Ammon's horn (tissue), 1 donor: ENCODE measurements at regions not wholly inside any gene's neighbourhood (a gene's known extent, or its start where the extent isn't known, plus 50 kb on each side); places are given as distances from the start of the nearest gene placed in this dataset.
"Not testable (repeated sequence)": the region's sequence is repeated elsewhere in the genome, so short reads cannot be mapped to it uniquely, and the experiment has no call there.

Experiments
- DNase-seq: peaks from one replicate; pipeline ENCODE4 v3.0.0-alpha.2; 2016; ENCODE audit warnings: low spot score

GRCh38 chr12:123061441-123062205 lies 81.1 kb downstream of the ARL6IP4 start:
- no peak for DNase-seq

- no peak for DNase-seq
Observed at GRCh38 chr12:123059500-123059899, 79.0 kb downstream of the ARL6IP4 start.

DNA sequence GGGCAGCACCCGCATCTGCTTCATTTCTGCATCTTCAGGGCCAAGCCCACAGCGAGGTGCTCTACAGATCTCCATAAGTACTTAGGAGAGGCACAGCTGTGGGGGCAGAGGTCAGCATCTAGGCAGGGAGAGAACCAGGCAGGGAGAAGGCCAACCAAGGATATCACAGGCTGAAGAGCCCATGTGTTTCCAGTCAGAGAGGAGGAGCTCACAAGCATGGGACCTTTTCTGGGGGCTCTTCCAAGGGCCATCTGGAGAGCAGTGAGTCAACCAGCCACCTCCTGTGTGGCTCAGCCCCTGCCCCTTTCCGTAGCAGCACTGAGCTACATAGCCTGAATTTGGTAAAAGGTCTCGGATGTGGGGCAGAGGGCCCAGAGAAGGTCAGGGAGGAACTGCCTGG lies 78.5 kb downstream of the ARL6IP4 start:
- DNase-seq: no peak

- no peak for DNase-seq
Observed at GRCh38 chr12:123058481-123058880, 78.0 kb downstream of the ARL6IP4 start.

- no peak for DNase-seq
Observed at GRCh38 chr12:123057513-123058265, 77.2 kb downstream of the ARL6IP4 start.

- DNase-seq: no peak
Observed at GRCh38 chr12:123056709-123057108, 76.2 kb downstream of the ARL6IP4 start.

DNA sequence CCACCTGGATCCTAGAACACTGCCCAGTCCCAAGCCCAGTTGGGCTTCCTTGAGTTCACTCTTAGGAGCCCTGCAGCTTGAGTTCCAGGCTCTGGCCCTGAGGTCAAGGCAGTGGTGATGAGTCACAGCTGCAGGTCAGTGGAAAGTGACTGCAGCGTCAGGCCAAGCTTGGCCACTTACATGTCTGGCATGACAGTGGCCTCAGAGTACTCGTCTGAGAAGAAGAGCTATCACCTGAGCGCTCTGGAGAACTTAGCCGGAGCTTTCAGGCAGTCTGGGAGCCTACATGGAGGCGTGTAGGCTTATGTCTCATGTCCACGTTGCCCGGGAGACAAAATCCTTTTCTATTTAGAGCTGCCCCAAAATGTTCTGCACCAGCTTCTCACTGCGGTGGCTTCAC lies 75.6 kb downstream of the ARL6IP4 start:
- DNase-seq: no peak

GRCh38 chr12:123055281-123055766 lies 74.8 kb downstream of the ARL6IP4 start:
- peak; percentile 73 for DNase-seq

DNA sequence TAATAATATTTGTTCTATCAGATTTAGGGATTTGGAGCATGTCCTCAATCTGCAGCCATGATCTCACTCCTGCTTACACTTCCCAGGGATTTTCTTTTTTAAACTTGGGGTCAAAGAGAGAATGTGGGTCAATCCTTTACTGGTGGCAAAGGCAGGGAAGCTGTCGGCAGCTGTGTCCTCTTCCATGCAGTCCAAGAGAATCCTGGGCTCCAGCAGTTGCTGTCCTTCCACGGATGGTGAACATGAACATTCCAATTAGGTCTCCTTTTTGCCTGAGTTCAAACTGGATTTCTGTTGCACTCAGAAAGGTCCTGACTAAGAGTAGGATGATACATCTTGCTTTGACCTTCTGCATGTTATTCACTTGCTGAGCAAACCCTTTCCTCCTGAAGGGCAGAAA lies 73.9 kb downstream of the ARL6IP4 start:
- no peak for DNase-seq

DNA sequence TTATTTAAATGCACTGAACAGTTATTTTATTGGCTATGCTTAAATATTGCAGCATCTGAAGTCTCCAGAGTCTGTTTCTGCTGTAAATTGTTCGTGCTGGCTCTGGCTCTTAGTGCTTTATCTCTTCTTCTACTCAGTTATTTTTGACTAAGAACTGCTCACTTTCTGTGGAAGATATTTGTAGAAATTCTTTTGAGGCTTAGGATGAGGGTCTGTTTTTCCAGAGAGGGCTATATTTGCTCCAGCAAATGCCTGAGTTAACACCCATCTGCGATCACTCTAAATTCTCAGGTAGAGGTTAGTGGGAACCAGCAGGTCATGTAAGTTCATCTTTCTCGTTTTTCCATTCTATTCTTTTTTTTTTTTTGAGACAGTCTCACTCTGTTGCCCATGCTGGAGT lies 71.1 kb downstream of the ARL6IP4 start:
- DNase-seq: no peak

- DNase-seq: no peak
Observed at GRCh38 chr12:123050913-123051312, 70.4 kb downstream of the ARL6IP4 start.

- no peak for DNase-seq
Observed at GRCh38 chr12:123050331-123050831, 69.9 kb downstream of the ARL6IP4 start.

GRCh38 chr12:123049398-123050240 lies 69.1 kb downstream of the ARL6IP4 start:
- no peak for DNase-seq

- DNase-seq: not testable (repeated sequence)
Observed at GRCh38 chr12:123047892-123048291, 67.4 kb downstream of the ARL6IP4 start.

DNA sequence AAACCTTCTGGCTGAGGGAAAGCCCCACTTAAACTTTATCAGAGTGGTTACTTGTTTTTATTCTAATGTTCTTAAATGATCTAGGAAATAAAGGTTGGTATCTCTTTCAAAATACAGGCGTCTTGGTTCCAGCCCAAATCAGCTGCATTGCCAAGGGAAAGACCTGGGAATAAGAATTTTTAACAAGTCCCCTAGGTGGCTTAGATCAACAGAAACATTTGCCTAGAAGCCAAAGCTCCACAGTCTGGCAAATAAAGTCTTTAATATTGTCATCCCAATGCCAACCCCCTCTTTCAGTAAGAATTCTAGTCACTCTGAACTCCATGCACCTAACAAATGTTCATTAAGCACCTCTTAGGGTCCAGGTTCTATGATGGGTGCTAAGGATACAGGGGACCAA lies 66.8 kb downstream of the ARL6IP4 start:
- no peak for DNase-seq

GRCh38 chr12:123046431-123046830 lies 66.0 kb downstream of the ARL6IP4 start:
- no peak for DNase-seq

DNA sequence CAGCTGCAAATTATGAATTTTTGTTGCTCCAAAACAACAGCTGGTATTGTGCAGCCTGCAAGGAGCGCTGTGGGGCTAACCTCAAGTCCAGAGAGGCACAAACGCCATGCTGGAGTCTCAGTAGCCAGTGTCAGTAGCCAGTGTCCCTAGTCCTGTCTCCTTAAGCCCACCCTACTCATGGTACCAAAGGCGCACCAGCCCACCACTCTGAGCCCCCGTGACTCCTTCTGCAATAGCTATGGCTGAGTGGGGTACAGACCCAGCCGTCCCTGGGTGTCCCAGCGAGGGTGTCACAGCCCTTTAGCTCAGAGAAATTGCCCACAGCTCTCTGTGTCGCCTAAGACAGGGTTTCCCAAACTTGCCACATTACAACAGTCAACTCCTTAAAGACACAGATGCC lies 65.2 kb downstream of the ARL6IP4 start:
- no peak for DNase-seq

- no peak for DNase-seq
Observed at GRCh38 chr12:123044351-123044750, 63.9 kb downstream of the ARL6IP4 start.

GRCh38 chr12:123043536-123044001 lies 63.1 kb downstream of the ARL6IP4 start:
- peak; percentile 79 for DNase-seq

GRCh38 chr12:123042833-123043232 lies 62.4 kb downstream of the ARL6IP4 start:
- DNase-seq: no peak

- DNase-seq: no peak
Observed at GRCh38 chr12:123041811-123042655, 61.6 kb downstream of the ARL6IP4 start.
